ENCODE measurements at regions not wholly inside any gene's neighbourhood (a gene's known extent, or its start where the extent isn't known, plus 50 kb on each side); places are given as distances from the start of the nearest gene placed in this dataset.

- intact Hi-C loops (cut with micrococcal nuclease), result no loop called here
- no peaks in the 10 kb centered on the region for H3K9me3 ChIP-seq (replicated peaks)
- H3K4me1 ChIP-seq, result no peaks in the 10 kb centered on the region
- H3K4me3 ChIP-seq, result no peak overlapping the region
- H3K36me3 ChIP-seq, result no peaks in the 10 kb centered on the region
- peak; percentile 14 for DNase-seq
- peaks cover 60% of the 10 kb centered on the region for H3K27me3 ChIP-seq (ENCODE audit: low read depth)
- no peak for TF ChIP-seq CTCF (IDR thresholded peaks at IDR 0.05; ENCODE audit: borderline replicate concordance)
- no peak overlapping the region for H3K27ac ChIP-seq (replicated peaks)
Observed at GRCh38 chr10:132992433-132993215, 50.3 kb upstream of the CFAP46 start.

All from left ventricle myocardium inferior (tissue), 1 donor.